Fibroblast of the aortic adventitia (primary cell): ENCODE measurements at regions not wholly inside any gene's neighbourhood (a gene's known extent, or its start where the extent isn't known, plus 50 kb on each side); places are given as distances from the start of the nearest gene placed in this dataset.
A peak's percentile ranks its signal among the peaks of the same experiment; 100 is the strongest.

Experiments used
- DNase-seq: peaks from one replicate; pipeline ENCODE4 v3.0.0-alpha.2; 2010; ENCODE audit warnings: low read depth
- H3K4me3 ChIP-seq: 2 replicates; pipeline ENCODE4 v1.5.1; 2011; ENCODE audit warnings: low read depth, mild to moderate bottlenecking, control low read depth, low read length, moderate library complexity
- CTCF ChIP-seq: IDR thresholded peaks from 2 replicates; pipeline ENCODE4 v1.5.1; 2011; ENCODE audit warnings: mild to moderate bottlenecking, low read length, control low read depth, inconsistent platforms; ENCODE audit not compliant: insufficient read depth

DNA sequence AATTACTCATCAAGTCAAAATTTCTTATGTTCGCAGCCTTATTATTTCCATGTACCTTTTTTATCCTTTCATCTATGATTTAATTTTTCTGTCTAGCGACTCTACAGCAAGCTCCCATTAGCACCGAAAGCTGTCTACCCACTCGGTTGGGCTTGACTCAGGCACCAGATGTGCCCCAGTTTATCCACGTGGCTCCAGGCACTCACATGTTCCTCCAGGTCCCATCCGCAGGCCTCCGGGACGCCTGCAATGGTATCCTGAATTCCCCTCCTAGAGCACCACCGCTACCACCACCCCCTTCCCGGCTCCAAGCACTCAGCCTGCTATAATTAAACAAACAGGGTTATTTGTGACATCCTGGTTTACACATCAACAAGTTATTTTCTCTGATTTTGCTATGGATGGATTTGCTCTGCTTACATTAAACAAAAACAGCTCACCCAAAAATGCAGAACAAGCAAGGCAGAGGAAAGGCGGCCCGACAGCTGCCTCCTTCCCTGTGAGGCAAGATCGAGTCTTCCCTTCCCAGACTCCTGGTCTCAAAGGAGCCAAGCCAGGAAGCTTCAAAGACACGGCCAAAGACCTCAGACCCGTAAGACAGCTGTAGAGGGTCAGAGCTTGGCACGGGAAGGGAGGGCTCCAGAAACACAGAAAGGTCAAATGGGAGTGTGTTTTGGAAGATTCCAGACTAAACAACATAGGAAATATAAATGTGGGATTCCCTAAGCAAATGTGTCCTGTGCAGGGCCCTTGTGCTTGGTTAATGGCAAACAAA lies 253.8 kb downstream of the TTC8 start:
- TF ChIP-seq CTCF = no peak
- no peak for DNase-seq
- H3K4me3 ChIP-seq = no peak overlapping the region

DNA sequence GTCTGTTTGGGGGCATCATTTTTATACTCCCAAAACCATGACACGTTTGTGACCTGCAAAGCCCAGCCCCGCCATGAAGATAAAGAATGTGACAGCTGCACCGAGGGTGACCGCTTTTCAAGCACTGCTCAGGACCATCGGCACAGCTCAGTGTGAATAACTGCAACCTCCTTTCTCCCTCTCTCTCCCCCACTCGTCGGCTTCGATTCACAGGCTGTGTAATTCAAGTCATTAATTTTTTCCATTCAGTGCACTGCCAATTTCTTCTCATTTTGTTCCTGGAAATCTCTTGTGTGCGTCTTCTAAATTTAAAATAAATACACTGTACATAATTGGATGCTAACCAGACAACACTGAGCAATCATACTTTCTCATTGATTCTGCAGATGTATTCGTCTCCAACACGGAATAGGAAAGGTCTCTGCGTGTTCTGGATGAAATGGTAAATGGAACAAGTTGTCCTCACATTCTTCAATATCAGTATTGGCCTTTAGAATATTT lies 260.8 kb downstream of the TTC8 start:
- DNase-seq = peak; percentile 23
- TF ChIP-seq CTCF = no peak

GRCh38 chr14:89085737-89086382 lies 261.4 kb downstream of the TTC8 start:
- no peak overlapping the region for H3K4me3 ChIP-seq
- no peak for TF ChIP-seq CTCF
- DNase-seq = peak; percentile 36

More for the DNA sequence above, 260.8 kb downstream of the TTC8 start:
- no peak overlapping the region for H3K4me3 ChIP-seq

- no peak for DNase-seq
- TF ChIP-seq CTCF = no peak
- no peak overlapping the region for H3K4me3 ChIP-seq
These were observed 264.1 kb downstream of the TTC8 start for GRCh38 chr14:89088530-89088929.

DNA sequence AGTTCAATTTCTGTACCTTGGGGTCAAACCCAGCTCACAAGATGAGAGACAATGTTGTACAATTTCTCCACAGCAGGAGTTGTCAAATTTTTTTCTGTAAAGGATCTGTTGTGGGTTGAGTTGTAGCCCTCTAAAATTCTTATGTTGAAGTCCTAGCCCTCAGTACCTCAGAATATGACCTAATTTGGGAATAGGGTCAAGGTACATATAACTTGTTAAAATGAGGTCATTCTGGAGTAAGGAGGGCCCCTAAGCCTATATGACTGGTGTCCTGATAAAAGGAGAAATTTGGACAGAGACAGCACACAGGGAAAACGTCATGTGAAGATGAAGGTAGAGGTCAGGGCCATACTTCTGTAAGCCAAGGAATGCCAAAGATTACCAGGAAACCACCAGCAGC lies 264.9 kb downstream of the TTC8 start:
- no peak for DNase-seq
- TF ChIP-seq CTCF = no peak
- no peak overlapping the region for H3K4me3 ChIP-seq

- DNase-seq = no peak
- H3K4me3 ChIP-seq = no peak overlapping the region
- no peak for TF ChIP-seq CTCF
These were observed 267.3 kb downstream of the TTC8 start for GRCh38 chr14:89091781-89092180.
